AG10803 (cell line): ENCODE measurements at regions not wholly inside any gene's neighbourhood (a gene's known extent, or its start where the extent isn't known, plus 50 kb on each side); places are given as distances from the start of the nearest gene placed in this dataset.

Experiments
- DNase-seq: peaks from one replicate; pipeline ENCODE4 v3.0.0; 2010; ENCODE audit warnings: low read depth
- H3K4me3 ChIP-seq: 2 replicates; pipeline ENCODE4 v1.5.1; 2011; ENCODE audit warnings: mild to moderate bottlenecking, low read length, control low read depth
- CTCF ChIP-seq: conservative IDR thresholded peaks from 2 replicates; pipeline ENCODE4 v1.5.1; 2011; ENCODE audit warnings: mild to moderate bottlenecking, low read length, control low read depth, inconsistent platforms

- DNase-seq: peak; percentile 5
- no peak for TF ChIP-seq CTCF
- no peak overlapping the region for H3K4me3 ChIP-seq
Observed at GRCh38 chr6:15791448-15792181, 128.8 kb upstream of the DTNBP1 start.

GRCh38 chr6:15790116-15790515, 127.3 kb upstream of the DTNBP1 start:
- no peak overlapping the region for H3K4me3 ChIP-seq
- DNase-seq: no peak
- no peak for TF ChIP-seq CTCF

- no peak for TF ChIP-seq CTCF
- DNase-seq: no peak
- H3K4me3 ChIP-seq: no peak overlapping the region
Observed at GRCh38 chr6:15786846-15787245, 124.0 kb upstream of the DTNBP1 start.

GRCh38 chr6:15783484-15783883, 120.7 kb upstream of the DTNBP1 start:
- no peak for DNase-seq
- no peak for TF ChIP-seq CTCF

GRCh38 chr6:15781890-15782289, 119.1 kb upstream of the DTNBP1 start:
- no peak for TF ChIP-seq CTCF
- no peak for DNase-seq
- H3K4me3 ChIP-seq: no peak overlapping the region

More at GRCh38 chr6:15783484-15783883, 120.7 kb upstream of the DTNBP1 start:
- H3K4me3 ChIP-seq: no peak overlapping the region

- DNase-seq: no peak
- TF ChIP-seq CTCF: no peak
- H3K4me3 ChIP-seq: no peak overlapping the region
Observed at GRCh38 chr6:15781333-15781732, 118.5 kb upstream of the DTNBP1 start.

- no peak overlapping the region for H3K4me3 ChIP-seq
- no peak for TF ChIP-seq CTCF
- no peak for DNase-seq
Observed at GRCh38 chr6:15780437-15780836, 117.6 kb upstream of the DTNBP1 start.
